ENCODE measurements at regions not wholly inside any gene's neighbourhood (a gene's known extent, or its start where the extent isn't known, plus 50 kb on each side); places are given as distances from the start of the nearest gene placed in this dataset.

DNA sequence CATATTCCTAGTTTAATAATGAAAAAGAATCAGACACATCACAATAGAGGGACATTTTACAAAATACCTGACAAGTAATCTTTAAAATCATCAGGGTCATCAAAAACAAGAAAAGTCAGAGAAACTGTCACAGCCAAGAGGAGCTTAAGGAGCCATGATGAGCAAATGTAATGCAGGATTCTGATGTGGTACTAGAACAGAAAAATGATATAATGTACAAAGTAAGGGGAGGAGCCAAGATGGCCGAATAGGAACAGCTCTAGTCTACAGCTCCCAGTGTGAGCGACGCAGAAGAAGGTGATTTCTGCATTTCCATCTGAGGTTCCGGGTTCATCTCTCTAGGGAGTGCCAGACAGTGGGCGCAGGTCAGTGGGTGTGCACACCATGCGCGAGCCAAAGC is 198.0 kb upstream of the FAT3 start:
- H3K9me3 ChIP-seq = no peaks in the 10 kb centered on the region
- H3K36me3 ChIP-seq = no peaks in the 10 kb centered on the region
- no peaks in the 10 kb centered on the region for H3K4me1 ChIP-seq (ENCODE audit: control insufficient read depth in 1 of 2, low read depth in 2 of 2)
- DNase-seq (ENCODE audit: low spot score) (no peak), ATAC-seq (ENCODE audit: insufficient number of reproducible peaks, low FRiP score, low read depth) (no peak)
- H3K4me3 ChIP-seq = no peak overlapping the region
- no peaks in the 10 kb centered on the region for H3K27me3 ChIP-seq (replicated peaks; ENCODE audit: insufficient read depth)
- TF ChIP-seq, protein P1, sequence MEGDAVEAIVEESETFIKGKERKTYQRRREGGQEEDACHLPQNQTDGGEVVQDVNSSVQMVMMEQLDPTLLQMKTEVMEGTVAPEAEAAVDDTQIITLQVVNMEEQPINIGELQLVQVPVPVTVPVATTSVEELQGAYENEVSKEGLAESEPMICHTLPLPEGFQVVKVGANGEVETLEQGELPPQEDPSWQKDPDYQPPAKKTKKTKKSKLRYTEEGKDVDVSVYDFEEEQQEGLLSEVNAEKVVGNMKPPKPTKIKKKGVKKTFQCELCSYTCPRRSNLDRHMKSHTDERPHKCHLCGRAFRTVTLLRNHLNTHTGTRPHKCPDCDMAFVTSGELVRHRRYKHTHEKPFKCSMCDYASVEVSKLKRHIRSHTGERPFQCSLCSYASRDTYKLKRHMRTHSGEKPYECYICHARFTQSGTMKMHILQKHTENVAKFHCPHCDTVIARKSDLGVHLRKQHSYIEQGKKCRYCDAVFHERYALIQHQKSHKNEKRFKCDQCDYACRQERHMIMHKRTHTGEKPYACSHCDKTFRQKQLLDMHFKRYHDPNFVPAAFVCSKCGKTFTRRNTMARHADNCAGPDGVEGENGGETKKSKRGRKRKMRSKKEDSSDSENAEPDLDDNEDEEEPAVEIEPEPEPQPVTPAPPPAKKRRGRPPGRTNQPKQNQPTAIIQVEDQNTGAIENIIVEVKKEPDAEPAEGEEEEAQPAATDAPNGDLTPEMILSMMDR (IDR thresholded peaks at IDR 0.05) = no peak
- no peak overlapping the region for H3K27ac ChIP-seq

DNA sequence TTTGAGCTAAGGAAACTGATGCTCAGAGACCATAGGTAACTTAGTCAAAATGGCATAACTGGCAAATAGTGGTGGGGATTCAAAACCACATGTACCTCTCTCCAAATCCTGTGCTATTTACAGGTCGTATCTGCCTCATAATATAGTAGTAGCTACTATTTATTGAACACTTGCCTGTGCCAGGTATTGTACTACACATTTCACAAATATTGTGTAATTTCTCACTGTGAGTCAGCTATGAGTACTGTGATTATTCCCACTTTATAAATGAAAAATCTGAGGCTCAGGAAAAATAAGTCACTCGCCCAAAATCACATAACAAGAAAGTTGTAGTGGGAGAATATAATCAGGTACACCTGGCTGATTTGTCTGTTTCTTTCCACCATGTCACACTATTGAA is 199.8 kb upstream of the FAT3 start:
- TF ChIP-seq, protein P1 (IDR thresholded peaks at IDR 0.05) = no peak
- ATAC-seq (ENCODE audit: insufficient number of reproducible peaks, low FRiP score, low read depth) (no peak), DNase-seq (ENCODE audit: low spot score) (no peak)

DNA sequence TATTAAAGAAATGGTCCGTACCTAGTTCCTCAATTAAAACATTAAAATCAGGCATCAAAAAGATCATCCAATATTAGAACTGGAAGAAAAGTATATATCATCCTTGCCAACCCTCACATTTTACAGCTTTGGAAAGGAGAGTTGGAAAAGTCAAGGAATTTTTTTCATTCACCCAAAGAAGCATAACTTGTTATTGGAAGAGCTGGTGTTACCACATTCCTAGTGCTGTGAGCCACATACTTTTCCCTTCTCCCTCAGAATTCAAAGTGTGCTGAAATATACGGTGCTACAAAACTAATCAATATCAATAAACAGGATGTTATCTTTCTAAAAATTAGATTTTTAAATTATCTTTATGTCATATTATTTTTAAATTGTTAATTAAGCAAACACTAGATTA is 202.1 kb upstream of the FAT3 start:
- Histone ChIP-seq H3K27ac (no peak overlapping the region), H3K9me3 (no peaks in the 10 kb centered on the region), H3K4me3 (no peak overlapping the region), H3K27me3 (replicated peaks; ENCODE audit: insufficient read depth) (no peaks in the 10 kb centered on the region), H3K4me1 (ENCODE audit: control insufficient read depth in 1 of 2, low read depth in 2 of 2) (no peaks in the 10 kb centered on the region), H3K36me3 (no peaks in the 10 kb centered on the region)
- DNase-seq (ENCODE audit: low spot score) (no peak), ATAC-seq (ENCODE audit: insufficient number of reproducible peaks, low FRiP score, low read depth) (no peak)
- TF ChIP-seq, protein P1 (IDR thresholded peaks at IDR 0.05) = no peak

More for the DNA sequence above, 199.8 kb upstream of the FAT3 start:
- H3K4me3 ChIP-seq = no peak overlapping the region
- H3K9me3 ChIP-seq = no peaks in the 10 kb centered on the region
- H3K27me3 ChIP-seq (replicated peaks; ENCODE audit: insufficient read depth) = no peaks in the 10 kb centered on the region
- no peaks in the 10 kb centered on the region for H3K36me3 ChIP-seq
- H3K4me1 ChIP-seq (ENCODE audit: control insufficient read depth in 1 of 2, low read depth in 2 of 2) = no peaks in the 10 kb centered on the region
- no peak overlapping the region for H3K27ac ChIP-seq

DNA sequence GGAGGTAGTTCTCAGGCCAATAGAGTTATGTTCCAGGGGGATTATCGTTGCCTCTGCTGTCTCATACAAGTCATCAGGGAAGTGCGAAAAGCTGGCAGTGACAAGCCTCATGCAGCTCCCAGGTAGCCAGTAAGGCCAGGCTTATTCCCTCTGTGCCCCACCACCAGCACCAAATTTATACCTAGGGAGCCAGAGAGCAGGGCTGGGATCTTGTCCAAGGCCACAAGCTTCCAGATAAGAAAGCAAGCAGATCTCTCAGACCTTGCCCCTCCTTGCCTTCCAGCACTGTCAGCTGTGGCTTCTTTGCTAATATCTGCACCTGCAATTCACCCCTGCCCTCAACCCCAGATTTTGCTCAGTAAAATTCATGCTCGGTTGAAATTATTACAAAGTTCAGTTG is 206.3 kb upstream of the FAT3 start:
- H3K4me1 ChIP-seq (ENCODE audit: control insufficient read depth in 1 of 2, low read depth in 2 of 2) = no peaks in the 10 kb centered on the region
- DNase-seq (ENCODE audit: low spot score) (no peak), ATAC-seq (ENCODE audit: insufficient number of reproducible peaks, low FRiP score, low read depth) (no peak)
- TF ChIP-seq, protein P1 (IDR thresholded peaks at IDR 0.05) = no peak
- no peak overlapping the region for H3K27ac ChIP-seq
- H3K4me3 ChIP-seq = no peak overlapping the region
- H3K36me3 ChIP-seq = no peaks in the 10 kb centered on the region
- H3K27me3 ChIP-seq (replicated peaks; ENCODE audit: insufficient read depth) = no peaks in the 10 kb centered on the region
- peaks cover 14% of the 10 kb centered on the region for H3K9me3 ChIP-seq

DNA sequence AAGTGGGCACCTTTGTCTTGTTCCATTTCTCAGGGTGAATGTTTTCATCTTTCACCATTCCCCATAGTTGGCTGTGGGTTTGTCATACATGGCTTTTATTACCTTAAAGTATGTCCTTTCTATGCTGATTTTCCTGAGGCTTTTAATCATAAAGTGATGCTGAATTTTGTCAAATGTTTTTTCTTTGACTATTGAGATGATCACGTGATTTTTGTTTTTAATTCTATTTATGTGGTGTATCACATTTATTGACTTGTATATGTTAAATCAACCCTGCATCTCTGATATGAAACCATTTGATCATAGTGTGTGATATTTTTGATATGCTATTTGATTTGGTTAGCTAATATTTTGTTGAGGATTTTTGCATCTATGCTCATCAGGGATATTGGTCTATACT is 216.4 kb upstream of the FAT3 start:
- peaks cover 3% of the 10 kb centered on the region for H3K9me3 ChIP-seq
- ATAC-seq (ENCODE audit: insufficient number of reproducible peaks, low FRiP score, low read depth) = no peak

More for the DNA sequence above, 216.4 kb upstream of the FAT3 start:
- no peak overlapping the region for H3K4me3 ChIP-seq
- no peaks in the 10 kb centered on the region for H3K4me1 ChIP-seq (ENCODE audit: control insufficient read depth in 1 of 2, low read depth in 2 of 2)
- no peaks in the 10 kb centered on the region for H3K36me3 ChIP-seq
- no peak for DNase-seq (ENCODE audit: low spot score)
- no peak overlapping the region for H3K27ac ChIP-seq
- TF ChIP-seq, protein P1 (IDR thresholded peaks at IDR 0.05) = no peak
- H3K27me3 ChIP-seq (replicated peaks; ENCODE audit: insufficient read depth) = no peaks in the 10 kb centered on the region
